MCF 10A (cell line): ENCODE measurements at regions not wholly inside any gene's neighbourhood (a gene's known extent, or its start where the extent isn't known, plus 50 kb on each side); places are given as distances from the start of the nearest gene placed in this dataset.

Source experiments
- BruUV-seq: library from RNA; stranded (reverse); fragments of 400-500 nt; replicated peaks from 2 replicates; lab custom pipeline; 2021; lab: Mats Ljungman, UMichigan
- CTCF ChIA-PET: fragments of 300-600 bp; sonication (Branson Sonifier 250); formaldehyde crosslinking; extraction: SDS; loops from one replicate; lab custom pipeline; 2021; ENCODE audit warnings: antibody characterized with exemption, inconsistent platforms; lab: Yijun Ruan, JAX
- POLR2A ChIA-PET: fragments of 300-600, 350-650 bp; sonication (Branson Sonifier 250); formaldehyde crosslinking; extraction: SDS; loops from one replicate; lab custom pipeline; 2020; ENCODE audit warnings: antibody characterized with exemption, inconsistent platforms; lab: Yijun Ruan, JAX
- DNase-seq: peaks from one replicate; pipeline ENCODE4 v3.0.0-alpha.2; 2018; ENCODE audit not compliant: unreplicated experiment
- H3K27ac Mint-ChIP-seq: one replicate; pipeline ENCODE4 v1.8.0; 2022; ENCODE audit warnings: mild to moderate bottlenecking, low read depth, mixed read lengths; ENCODE audit not compliant: unreplicated experiment
- H3K27me3 Mint-ChIP-seq: one replicate; pipeline ENCODE4 v1.8.0; 2022; ENCODE audit warnings: mixed read lengths; ENCODE audit not compliant: insufficient read depth, unreplicated experiment
- H3K36me3 Mint-ChIP-seq: one replicate; pipeline ENCODE4 v1.8.0; 2022; ENCODE audit warnings: mild to moderate bottlenecking, moderate library complexity, mixed read lengths; ENCODE audit not compliant: insufficient read depth, unreplicated experiment
- H3K4me1 Mint-ChIP-seq: one replicate; pipeline ENCODE4 v1.8.0; 2022; ENCODE audit warnings: mixed read lengths; ENCODE audit not compliant: insufficient read depth, unreplicated experiment
- H3K4me3 Mint-ChIP-seq: one replicate; pipeline ENCODE4 v1.8.0; 2022; ENCODE audit warnings: mild to moderate bottlenecking, moderate library complexity, mixed read lengths; ENCODE audit not compliant: unreplicated experiment
- H3K9me3 Mint-ChIP-seq: one replicate; pipeline ENCODE4 v1.8.0; 2022; ENCODE audit warnings: mixed read lengths; ENCODE audit not compliant: unreplicated experiment
- intact Hi-C: fragments of 100-400 bp; cut with micrococcal nuclease; formaldehyde crosslinking; loops from 2 replicates; pipeline ENCODE4 v1.14.1; 2022
- TF ChIP-seq, protein P1 (sequence below): fragments of 200-600 bp; IDR thresholded peaks from one replicate; pipeline ENCODE4 v1.8.0; 2022; ENCODE audit warnings: antibody characterized with exemption, mild to moderate bottlenecking; ENCODE audit not compliant: unreplicated experiment

- Mint-ChIP-seq H3K36me3 (no peaks in the 10 kb centered on the region), H3K27me3 (no peaks in the 10 kb centered on the region), H3K27ac (no peak overlapping the region), H3K4me3 (no peak overlapping the region), H3K9me3 (peaks cover 43% of the 10 kb centered on the region), H3K4me1 (no peaks in the 10 kb centered on the region)
- CTCF ChIA-PET = no interaction called here
- DNase-seq = no peak
- BruUV-seq = no TSS peak
- POLR2A ChIA-PET = no interaction called here
- intact Hi-C loops = no loop called here
- TF ChIP-seq, protein P1, sequence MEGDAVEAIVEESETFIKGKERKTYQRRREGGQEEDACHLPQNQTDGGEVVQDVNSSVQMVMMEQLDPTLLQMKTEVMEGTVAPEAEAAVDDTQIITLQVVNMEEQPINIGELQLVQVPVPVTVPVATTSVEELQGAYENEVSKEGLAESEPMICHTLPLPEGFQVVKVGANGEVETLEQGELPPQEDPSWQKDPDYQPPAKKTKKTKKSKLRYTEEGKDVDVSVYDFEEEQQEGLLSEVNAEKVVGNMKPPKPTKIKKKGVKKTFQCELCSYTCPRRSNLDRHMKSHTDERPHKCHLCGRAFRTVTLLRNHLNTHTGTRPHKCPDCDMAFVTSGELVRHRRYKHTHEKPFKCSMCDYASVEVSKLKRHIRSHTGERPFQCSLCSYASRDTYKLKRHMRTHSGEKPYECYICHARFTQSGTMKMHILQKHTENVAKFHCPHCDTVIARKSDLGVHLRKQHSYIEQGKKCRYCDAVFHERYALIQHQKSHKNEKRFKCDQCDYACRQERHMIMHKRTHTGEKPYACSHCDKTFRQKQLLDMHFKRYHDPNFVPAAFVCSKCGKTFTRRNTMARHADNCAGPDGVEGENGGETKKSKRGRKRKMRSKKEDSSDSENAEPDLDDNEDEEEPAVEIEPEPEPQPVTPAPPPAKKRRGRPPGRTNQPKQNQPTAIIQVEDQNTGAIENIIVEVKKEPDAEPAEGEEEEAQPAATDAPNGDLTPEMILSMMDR = no peak
These were observed 1404.8 kb downstream of the TBC1D22A start for GRCh38 chr22:48167238-48167637.

- DNase-seq = no peak
- TF ChIP-seq, protein P1 = no peak
- Mint-ChIP-seq H3K4me1 (no peaks in the 10 kb centered on the region), H3K9me3 (peaks cover 39% of the 10 kb centered on the region), H3K27me3 (no peaks in the 10 kb centered on the region), H3K27ac (no peak overlapping the region), H3K4me3 (no peak overlapping the region), H3K36me3 (no peaks in the 10 kb centered on the region)
- no TSS peak for BruUV-seq
- CTCF ChIA-PET = interaction anchor here (0.7 kb wide), 1 partner anchor 48 kb away, joined by 3 read pairs; no protein-coding TSS in a partner anchor
- intact Hi-C loops = no loop called here
- POLR2A ChIA-PET = no interaction called here
These were observed 1398.8 kb downstream of the TBC1D22A start for GRCh38 chr22:48161298-48161697.

- ChIA-PET POLR2A (no interaction called here), CTCF (no interaction called here)
- H3K4me1 Mint-ChIP-seq = no peaks in the 10 kb centered on the region
- TF ChIP-seq, protein P1 = no peak
- no peak overlapping the region for H3K4me3 Mint-ChIP-seq
- no peak for DNase-seq
- no TSS peak for BruUV-seq
- H3K27me3 Mint-ChIP-seq = no peaks in the 10 kb centered on the region
- H3K27ac Mint-ChIP-seq = no peak overlapping the region
- peaks cover 29% of the 10 kb centered on the region for H3K9me3 Mint-ChIP-seq
- H3K36me3 Mint-ChIP-seq = no peaks in the 10 kb centered on the region
- intact Hi-C loops = no loop called here
These were observed 1395.2 kb downstream of the TBC1D22A start for GRCh38 chr22:48157676-48158075.

DNA sequence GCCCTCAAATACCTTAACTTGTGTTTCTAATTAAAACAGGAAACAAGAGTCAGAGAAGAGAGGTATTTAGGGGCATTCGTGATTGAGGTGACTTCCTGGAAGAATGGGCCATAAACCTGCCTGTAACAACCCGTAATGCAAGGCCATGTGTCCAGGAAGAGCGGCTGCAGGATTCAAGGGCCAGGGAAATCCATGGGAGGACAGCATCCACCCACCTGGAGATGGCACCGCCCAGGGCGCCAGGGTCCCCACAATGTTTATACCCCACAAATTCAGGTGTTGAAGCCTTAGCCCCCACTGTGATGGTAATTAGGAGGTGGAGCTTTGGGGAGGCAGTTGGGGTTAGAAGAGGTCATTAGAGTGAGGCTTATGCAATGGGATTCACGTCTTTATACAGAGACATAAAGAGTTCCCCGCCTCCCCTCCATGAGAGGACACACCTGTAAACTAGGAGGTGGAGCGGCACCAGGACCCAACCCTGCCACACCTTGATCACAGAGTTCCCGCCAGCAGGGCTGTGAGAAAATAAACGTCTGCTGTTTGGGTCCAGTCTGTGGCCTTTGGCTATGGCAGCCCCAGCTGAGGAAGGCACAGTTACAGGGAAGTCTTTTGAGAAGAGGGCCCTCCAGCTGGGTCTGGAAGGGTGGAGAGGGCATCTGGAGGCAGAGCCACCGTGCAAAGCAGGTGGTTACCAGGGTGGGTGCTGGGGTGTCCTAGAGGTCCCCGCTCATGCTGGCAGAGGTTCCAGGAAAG is 1394.3 kb downstream of the TBC1D22A start:
- TF ChIP-seq, protein P1 = no peak
- DNase-seq = no peak
- H3K27me3 Mint-ChIP-seq = no peaks in the 10 kb centered on the region
- H3K4me1 Mint-ChIP-seq = no peaks in the 10 kb centered on the region
- H3K36me3 Mint-ChIP-seq = no peaks in the 10 kb centered on the region
- BruUV-seq = no TSS peak
- ChIA-PET CTCF (no interaction called here), POLR2A (no interaction called here)
- peaks cover 24% of the 10 kb centered on the region for H3K9me3 Mint-ChIP-seq
- no peak overlapping the region for H3K4me3 Mint-ChIP-seq
- intact Hi-C loops = no loop called here
- no peak overlapping the region for H3K27ac Mint-ChIP-seq
